ENCODE measurements at regions not wholly inside any gene's neighbourhood (a gene's known extent, or its start where the extent isn't known, plus 50 kb on each side); places are given as distances from the start of the nearest gene placed in this dataset.
A peak's percentile ranks its signal among the peaks of the same experiment; 100 is the strongest.

GRCh38 chr13:111954661-111955411 lies 112.1 kb upstream of the SOX1 start:
- Histone ChIP-seq H3K9me3 (ENCODE audit: control insufficient read depth in 4 of 4, insufficient read depth in 3 of 4, low read length in 3 of 4) (peaks cover 0 to 25% (median 4%) of the 10 kb centered on the region in 4 donors), H3K27me3 (ENCODE audit: control insufficient read depth in 3 of 3, insufficient read depth in 3 of 3, low read length in 2 of 3) (peaks cover 0 to 39% (median 10%) of the 10 kb centered on the region in 3 donors), H3K36me3 (ENCODE audit: control insufficient read depth in 4 of 4, insufficient read depth in 4 of 4, low read length in 4 of 4) (no peaks in the 10 kb centered on the region), H3K4me1 (ENCODE audit: control insufficient read depth in 5 of 5, insufficient read depth in 5 of 5, low read length in 5 of 5) (no peaks in the 10 kb centered on the region), H3K4me3 (no peak overlapping the region), H3K27ac (ENCODE audit: low read depth in 1 of 2, low read length in 1 of 2) (no peak overlapping the region), H3K9ac (ENCODE audit: insufficient read depth in 1 of 2, low read length in 2 of 2) (no peak overlapping the region)
- 75 to 80% methylated on average over 18 of the region's 18 CpGs for WGBS, 2 donors
- DNase-seq, result peak in 1 of 3 donors; percentile 72
- TF ChIP-seq CTCF (IDR thresholded peaks at IDR 0.05; ENCODE audit: control extremely low read depth, extremely low read depth), result no peak
- ATAC-seq (ENCODE audit: insufficient read depth, low FRiP score), result no peak

DNA sequence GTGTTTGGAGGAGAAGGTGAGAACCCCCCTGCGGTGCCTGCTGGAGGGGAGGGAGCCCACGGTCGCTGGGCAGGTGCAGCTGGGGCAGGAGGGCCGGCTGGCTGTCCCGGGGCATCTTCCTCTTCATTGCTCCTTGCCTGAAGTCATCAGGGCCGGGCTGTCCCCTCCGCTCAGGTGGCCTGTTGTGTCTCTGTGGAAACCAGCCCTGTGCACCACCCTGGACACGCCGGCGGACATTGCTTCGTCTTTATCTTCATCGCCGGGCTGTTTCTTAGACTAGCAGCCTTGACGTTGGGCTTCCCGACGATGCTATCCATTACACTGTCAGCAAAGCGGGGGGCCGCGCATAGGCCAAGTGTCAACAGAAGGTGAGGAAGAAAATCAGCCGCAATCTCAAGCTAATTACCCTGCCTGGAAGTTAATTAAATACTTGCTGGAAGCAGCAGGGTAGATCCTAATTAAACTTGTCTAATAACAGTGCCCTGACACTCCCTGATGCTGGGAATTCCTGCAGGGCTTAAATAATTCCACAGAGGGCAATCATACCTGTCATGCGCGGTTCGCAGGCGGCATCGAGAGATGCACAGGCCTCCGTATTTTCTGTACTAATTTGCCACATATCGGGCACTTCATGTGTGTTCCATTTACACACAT lies 111.4 kb upstream of the SOX1 start:
- H3K9me3 ChIP-seq (ENCODE audit: control insufficient read depth in 4 of 4, insufficient read depth in 3 of 4, low read length in 3 of 4), result peaks cover 0 to 22% (median 4%) of the 10 kb centered on the region in 4 donors
- H3K4me1 ChIP-seq (ENCODE audit: control insufficient read depth in 5 of 5, insufficient read depth in 5 of 5, low read length in 5 of 5), result no peaks in the 10 kb centered on the region
- DNase-seq, result no peak
- H3K36me3 ChIP-seq (ENCODE audit: control insufficient read depth in 4 of 4, insufficient read depth in 4 of 4, low read length in 4 of 4), result no peaks in the 10 kb centered on the region
- WGBS, 2 donors, result 68 to 76% methylated on average over 27 of the region's 27 CpGs
- H3K27me3 ChIP-seq (ENCODE audit: control insufficient read depth in 3 of 3, insufficient read depth in 3 of 3, low read length in 2 of 3), result peaks cover 0 to 39% (median 10%) of the 10 kb centered on the region in 3 donors
- H3K27ac ChIP-seq (ENCODE audit: low read depth in 1 of 2, low read length in 1 of 2), result no peak overlapping the region
- TF ChIP-seq CTCF (IDR thresholded peaks at IDR 0.05; ENCODE audit: control extremely low read depth, extremely low read depth), result no peak
- no peak overlapping the region for H3K9ac ChIP-seq (ENCODE audit: insufficient read depth in 1 of 2, low read length in 2 of 2)
- ATAC-seq (ENCODE audit: insufficient read depth, low FRiP score), result no peak
- no peak overlapping the region for H3K4me3 ChIP-seq

DNA sequence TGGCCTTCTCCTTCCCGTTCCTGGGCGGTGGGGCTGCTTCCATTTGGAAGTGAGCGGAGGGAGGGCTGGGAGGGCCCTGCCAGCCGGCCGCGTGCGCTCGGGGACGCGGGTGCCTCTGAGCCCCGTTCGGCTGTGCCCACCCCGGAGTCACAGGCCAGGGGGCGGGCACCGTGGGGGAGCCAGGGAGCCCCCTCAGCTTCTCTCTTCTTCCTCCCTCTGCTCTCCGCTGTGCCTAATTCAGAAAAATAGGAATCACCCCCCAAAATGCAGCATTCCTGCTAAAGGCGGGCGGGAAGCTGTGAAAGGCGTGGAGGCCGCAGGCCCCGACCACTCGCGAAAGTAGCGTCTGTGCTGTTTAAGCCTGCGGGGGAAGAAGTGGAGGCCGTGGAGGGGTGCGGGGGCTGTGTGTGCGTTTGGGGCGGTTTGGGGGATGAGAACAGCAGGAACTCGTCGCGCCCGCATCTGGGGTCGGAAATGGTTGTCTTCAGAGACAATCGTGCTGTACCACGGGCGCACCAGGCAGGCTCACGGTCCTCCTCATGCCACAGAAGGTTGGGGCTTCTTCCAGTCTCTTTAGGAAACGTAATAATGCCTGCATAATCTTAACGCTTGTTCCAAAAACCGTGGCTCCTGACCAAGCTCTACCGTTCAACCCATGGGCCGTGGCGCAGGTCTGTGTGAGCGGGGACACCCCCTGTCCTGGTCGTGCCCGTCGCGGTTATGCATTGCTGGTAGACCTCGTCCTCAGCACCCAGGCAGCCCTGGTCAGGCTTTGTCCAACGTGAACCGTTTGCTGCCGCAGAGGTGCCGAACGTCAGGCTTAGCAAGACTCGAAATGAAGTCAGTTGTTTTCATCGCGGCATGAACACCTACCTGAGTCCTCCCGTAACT lies 110.4 kb upstream of the SOX1 start:
- H3K36me3 ChIP-seq (ENCODE audit: control insufficient read depth in 4 of 4, insufficient read depth in 4 of 4, low read length in 4 of 4), result no peaks in the 10 kb centered on the region
- peaks cover 0 to 12% (median 0%) of the 10 kb centered on the region in 4 donors for H3K9me3 ChIP-seq (ENCODE audit: control insufficient read depth in 4 of 4, insufficient read depth in 3 of 4, low read length in 3 of 4)
- no peak for TF ChIP-seq CTCF (IDR thresholded peaks at IDR 0.05; ENCODE audit: control extremely low read depth, extremely low read depth)
- 85 to 91% methylated on average over 59 of the region's 59 CpGs for WGBS, 2 donors
- H3K4me1 ChIP-seq (ENCODE audit: control insufficient read depth in 5 of 5, insufficient read depth in 5 of 5, low read length in 5 of 5), result no peaks in the 10 kb centered on the region
- no peak overlapping the region for H3K27ac ChIP-seq (ENCODE audit: low read depth in 1 of 2, low read length in 1 of 2)
- H3K27me3 ChIP-seq (ENCODE audit: control insufficient read depth in 3 of 3, insufficient read depth in 3 of 3, low read length in 2 of 3), result peaks cover 0 to 39% (median 10%) of the 10 kb centered on the region in 3 donors
- ATAC-seq (ENCODE audit: insufficient read depth, low FRiP score), result no peak
- H3K4me3 ChIP-seq, result no peak overlapping the region
- DNase-seq, result no peak
- no peak overlapping the region for H3K9ac ChIP-seq (ENCODE audit: insufficient read depth in 1 of 2, low read length in 2 of 2)
